Mesenchymal stem cell (in vitro differentiated cells and primary cell): ENCODE measurements at regions not wholly inside any gene's neighbourhood (a gene's known extent, or its start where the extent isn't known, plus 50 kb on each side); places are given as distances from the start of the nearest gene placed in this dataset.
A peak's percentile ranks its signal among the peaks of the same experiment; 100 is the strongest.

Source experiments
- DNase-seq: peaks from one replicate; pipeline ENCODE4 v3.0.0-alpha.2; 2013
- H2AFZ ChIP-seq: one replicate; pipeline ENCODE4 v1.6.1; 2013; ENCODE audit warnings: low read depth, mild to moderate bottlenecking, control low read depth, inconsistent platforms, low read length, moderate library complexity
- H2AK5ac ChIP-seq: 2 replicates; pipeline ENCODE4 v1.6.1; 2013; ENCODE audit warnings: low read length, moderate library complexity, mild to moderate bottlenecking, inconsistent platforms; ENCODE audit not compliant: severe bottlenecking
- H2BK120ac ChIP-seq: one replicate; pipeline ENCODE4 v1.6.1; 2013; ENCODE audit warnings: low read depth, mild to moderate bottlenecking, inconsistent platforms, low read length, moderate library complexity
- H2BK12ac ChIP-seq, 2 experiments: one replicate each; pipeline ENCODE4 v1.6.1; 2013; ENCODE audit warnings: inconsistent platforms in 2 of 2, low read length in 2 of 2, mild to moderate bottlenecking in 2 of 2, moderate library complexity in 2 of 2, control low read depth in 1 of 2
- H2BK15ac ChIP-seq: one replicate; pipeline ENCODE4 v1.6.1; 2013; ENCODE audit warnings: mild to moderate bottlenecking, low read depth, inconsistent platforms; ENCODE audit not compliant: poor library complexity, severe bottlenecking
- H2BK5ac ChIP-seq: 2 replicates; pipeline ENCODE4 v1.6.1; 2013; ENCODE audit warnings: low read depth, mild to moderate bottlenecking, low read length, control low read depth, inconsistent platforms; ENCODE audit not compliant: poor library complexity, severe bottlenecking
- H3K14ac ChIP-seq, 2 experiments: one replicate each; pipeline ENCODE4 v1.6.1; 2013; ENCODE audit warnings: inconsistent platforms in 2 of 2, low read length in 2 of 2, control low read depth in 1 of 2, mild to moderate bottlenecking in 1 of 2, moderate library complexity in 1 of 2
- H3K18ac ChIP-seq, 2 experiments: one replicate each; pipeline ENCODE4 v1.6.1; 2013; ENCODE audit warnings: inconsistent platforms in 2 of 2, low read length in 2 of 2, control low read depth in 1 of 2, low read depth in 1 of 2, mild to moderate bottlenecking in 1 of 2
- H3K23ac ChIP-seq, 2 experiments: one replicate each; pipeline ENCODE4 v1.6.1; 2013; ENCODE audit warnings: inconsistent platforms in 2 of 2, low read length in 2 of 2, mild to moderate bottlenecking in 2 of 2, moderate library complexity in 2 of 2, control low read depth in 1 of 2
- H3K27ac ChIP-seq: 2 replicates; pipeline ENCODE4 v1.5.1; 2013; ENCODE audit warnings: mild to moderate bottlenecking, moderate library complexity, low read length, control low read depth, inconsistent platforms; ENCODE audit not compliant: poor library complexity, severe bottlenecking
- H3K27me3 ChIP-seq, 2 experiments: 2 replicates each; pipeline versions ENCODE4 v1.6.1 to v1.7.0; 2013; ENCODE audit warnings: low read length in 2 of 2, mild to moderate bottlenecking in 2 of 2, moderate library complexity in 2 of 2, control low read depth in 1 of 2, inconsistent platforms in 1 of 2; ENCODE audit not compliant: control insufficient read depth in 1 of 2, insufficient read depth in 1 of 2
- H3K36me3 ChIP-seq, 2 experiments: 2 replicates each; pipeline versions ENCODE4 v1.6.1 to v1.7.0; 2013; ENCODE audit warnings: low read length in 2 of 2, control low read depth in 1 of 2, inconsistent platforms in 1 of 2, low read depth in 1 of 2, mild to moderate bottlenecking in 1 of 2; ENCODE audit not compliant: insufficient read depth in 2 of 2, control insufficient read depth in 1 of 2
- H3K4ac ChIP-seq, 2 experiments: one replicate each; pipeline ENCODE4 v1.6.1; 2013; ENCODE audit warnings: inconsistent platforms in 2 of 2, low read length in 2 of 2, mild to moderate bottlenecking in 2 of 2, moderate library complexity in 2 of 2, control low read depth in 1 of 2, low read depth in 1 of 2
- H3K4me1 ChIP-seq: 2 replicates; pipeline ENCODE4 v1.6.1; 2013; ENCODE audit warnings: low read depth, low read length, control low read depth; ENCODE audit not compliant: control insufficient read depth, insufficient read depth
- H3K4me2 ChIP-seq: 2 replicates; pipeline ENCODE4 v1.6.1; 2013; ENCODE audit warnings: low read length, mild to moderate bottlenecking, inconsistent platforms; ENCODE audit not compliant: poor library complexity, severe bottlenecking
- H3K4me3 ChIP-seq, 2 experiments: 2 replicates each; pipeline versions ENCODE4 v1.5.1 to v1.7.0; 2013; ENCODE audit warnings: low read length in 2 of 2, mild to moderate bottlenecking in 2 of 2, control low read depth in 1 of 2, low read depth in 1 of 2; ENCODE audit not compliant: insufficient read depth in 1 of 2
- H3K79me1 ChIP-seq: replicated peaks from 2 replicates; pipeline ENCODE4 v1.6.1; 2013; ENCODE audit warnings: mild to moderate bottlenecking, control low read depth, low read length, inconsistent platforms; ENCODE audit not compliant: poor library complexity, severe bottlenecking
- H3K9ac ChIP-seq: 2 replicates; pipeline ENCODE4 v1.7.0; 2013; ENCODE audit warnings: mild to moderate bottlenecking, low read length, moderate library complexity
- H3K9me3 ChIP-seq: 2 replicates; pipeline ENCODE4 v1.7.0; 2013; ENCODE audit warnings: mild to moderate bottlenecking, low read length; ENCODE audit not compliant: control insufficient read depth
- H4K8ac ChIP-seq: one replicate; pipeline ENCODE4 v1.6.1; 2013; ENCODE audit warnings: inconsistent platforms, mild to moderate bottlenecking, low read length, moderate library complexity
- H4K91ac ChIP-seq: one replicate; pipeline ENCODE4 v1.6.1; 2013; ENCODE audit warnings: mild to moderate bottlenecking, low read length, inconsistent platforms
- WGBS: methylation state at CpG from one replicate; pipeline ENCODE4 v1.1.7; 2013; ENCODE audit warnings: mixed read lengths; 5-methylcytosine and 5-hydroxymethylcytosine counted together

GRCh38 chrX:87391742-87392141 lies 125.9 kb upstream of the KLHL4 start:
- no peak overlapping the region for H3K4me2 ChIP-seq
- 100% methylated on average over 1 of the region's 1 CpG for WGBS
- no peak overlapping the region for H4K91ac ChIP-seq
- no peak overlapping the region for H2BK12ac ChIP-seq
- no peak overlapping the region for H2BK120ac ChIP-seq
- H4K8ac ChIP-seq = no peak overlapping the region
- no peak overlapping the region for H3K9ac ChIP-seq
- no peaks in the 10 kb centered on the region for H3K9me3 ChIP-seq
- no peak overlapping the region for H3K23ac ChIP-seq
- no peak overlapping the region for H3K18ac ChIP-seq
- H2AK5ac ChIP-seq = no peak overlapping the region
- H3K79me1 ChIP-seq = no peaks in the 10 kb centered on the region
- H3K4ac ChIP-seq = no peak overlapping the region
- H3K4me3 ChIP-seq = no peak overlapping the region
- H2AFZ ChIP-seq = no peak overlapping the region
- no peaks in the 10 kb centered on the region for H3K36me3 ChIP-seq
- no peak overlapping the region for H3K27ac ChIP-seq
- DNase-seq = no peak
- no peak overlapping the region for H2BK15ac ChIP-seq
- no peaks in the 10 kb centered on the region for H3K27me3 ChIP-seq
- H3K4me1 ChIP-seq = no peaks in the 10 kb centered on the region
- H2BK5ac ChIP-seq = no peak overlapping the region
- no peak overlapping the region for H3K14ac ChIP-seq

GRCh38 chrX:87392369-87392768 lies 125.2 kb upstream of the KLHL4 start:
- no peaks in the 10 kb centered on the region for H3K4me1 ChIP-seq
- no peaks in the 10 kb centered on the region for H3K36me3 ChIP-seq
- no peak overlapping the region for H4K8ac ChIP-seq
- no peak overlapping the region for H3K18ac ChIP-seq
- WGBS = 90% methylated on average over 1 of the region's 2 CpGs
- no peak overlapping the region for H3K27ac ChIP-seq
- DNase-seq = no peak
- H2BK12ac ChIP-seq = no peak overlapping the region
- H3K9ac ChIP-seq = no peak overlapping the region
- no peak overlapping the region for H3K4me2 ChIP-seq
- no peak overlapping the region for H3K23ac ChIP-seq
- no peak overlapping the region for H4K91ac ChIP-seq
- no peaks in the 10 kb centered on the region for H3K9me3 ChIP-seq
- no peak overlapping the region for H3K4ac ChIP-seq
- H3K79me1 ChIP-seq = no peaks in the 10 kb centered on the region
- no peak overlapping the region for H2AFZ ChIP-seq
- no peaks in the 10 kb centered on the region for H3K27me3 ChIP-seq
- H2BK15ac ChIP-seq = no peak overlapping the region
- no peak overlapping the region for H2BK120ac ChIP-seq
- no peak overlapping the region for H2BK5ac ChIP-seq
- H3K14ac ChIP-seq = no peak overlapping the region
- H3K4me3 ChIP-seq = no peak overlapping the region
- H2AK5ac ChIP-seq = no peak overlapping the region

- Histone ChIP-seq H2BK15ac (no peak overlapping the region), H3K36me3 (no peaks in the 10 kb centered on the region), H2AK5ac (no peak overlapping the region), H3K9ac (no peak overlapping the region), H3K27me3 (no peaks in the 10 kb centered on the region), H3K4me3 (no peak overlapping the region), H4K91ac (no peak overlapping the region), H3K23ac (no peak overlapping the region), H3K79me1 (no peaks in the 10 kb centered on the region), H3K18ac (no peak overlapping the region), H3K4me1 (no peaks in the 10 kb centered on the region), H3K14ac (no peak overlapping the region), H3K4ac (no peak overlapping the region), H2BK5ac (no peak overlapping the region), H3K9me3 (no peaks in the 10 kb centered on the region), H3K27ac (no peak overlapping the region), H2AFZ (no peak overlapping the region), H2BK120ac (no peak overlapping the region), H2BK12ac (no peak overlapping the region), H3K4me2 (no peak overlapping the region), H4K8ac (no peak overlapping the region)
- WGBS = 64% methylated on average over 2 of the region's 2 CpGs
- peak; percentile 33 for DNase-seq
Measured at GRCh38 chrX:87397103-87397886, 120.3 kb upstream of the KLHL4 start.

GRCh38 chrX:87402256-87402655 lies 115.3 kb upstream of the KLHL4 start:
- Histone ChIP-seq H4K8ac (no peak overlapping the region), H3K9me3 (no peaks in the 10 kb centered on the region), H3K23ac (no peak overlapping the region), H4K91ac (no peak overlapping the region), H3K9ac (no peak overlapping the region), H2BK12ac (no peak overlapping the region), H3K4me2 (no peak overlapping the region), H3K27me3 (peaks cover 0 to 3% of the 10 kb centered on the region in 2 experiments), H2BK5ac (no peak overlapping the region), H3K4me3 (no peak overlapping the region), H2BK15ac (no peak overlapping the region), H3K4me1 (no peaks in the 10 kb centered on the region), H3K4ac (no peak overlapping the region), H2AK5ac (no peak overlapping the region), H2AFZ (no peak overlapping the region), H3K18ac (no peak overlapping the region), H3K14ac (no peak overlapping the region), H3K79me1 (no peaks in the 10 kb centered on the region), H3K27ac (no peak overlapping the region), H3K36me3 (no peaks in the 10 kb centered on the region), H2BK120ac (no peak overlapping the region)
- no CpG with 5 or more reads among the region's 1 CpG for WGBS
- DNase-seq = no peak
